ENCODE measurements at regions not wholly inside any gene's neighbourhood (a gene's known extent, or its start where the extent isn't known, plus 50 kb on each side); places are given as distances from the start of the nearest gene placed in this dataset.

- 0 out of 2 replicates have a peak, but pooled peaks cover 3% of the 10 kb centered on the region for H3K9me3 Mint-ChIP-seq
- no peaks in the 10 kb centered on the region for H3K36me3 Mint-ChIP-seq
- no peak for TF ChIP-seq ZNF532 (CRISPR knock-in tag; IDR thresholded peaks at IDR 0.05; ENCODE audit: borderline replicate concordance)
- TF ChIP-seq CREM (CRISPR knock-in tag; IDR thresholded peaks at IDR 0.05), result no peak
- TF ChIP-seq, protein P1, sequence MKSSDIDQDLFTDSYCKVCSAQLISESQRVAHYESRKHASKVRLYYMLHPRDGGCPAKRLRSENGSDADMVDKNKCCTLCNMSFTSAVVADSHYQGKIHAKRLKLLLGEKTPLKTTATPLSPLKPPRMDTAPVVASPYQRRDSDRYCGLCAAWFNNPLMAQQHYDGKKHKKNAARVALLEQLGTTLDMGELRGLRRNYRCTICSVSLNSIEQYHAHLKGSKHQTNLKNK (CRISPR knock-in tag; IDR thresholded peaks at IDR 0.05), result no peak
- TF ChIP-seq, protein P2, sequence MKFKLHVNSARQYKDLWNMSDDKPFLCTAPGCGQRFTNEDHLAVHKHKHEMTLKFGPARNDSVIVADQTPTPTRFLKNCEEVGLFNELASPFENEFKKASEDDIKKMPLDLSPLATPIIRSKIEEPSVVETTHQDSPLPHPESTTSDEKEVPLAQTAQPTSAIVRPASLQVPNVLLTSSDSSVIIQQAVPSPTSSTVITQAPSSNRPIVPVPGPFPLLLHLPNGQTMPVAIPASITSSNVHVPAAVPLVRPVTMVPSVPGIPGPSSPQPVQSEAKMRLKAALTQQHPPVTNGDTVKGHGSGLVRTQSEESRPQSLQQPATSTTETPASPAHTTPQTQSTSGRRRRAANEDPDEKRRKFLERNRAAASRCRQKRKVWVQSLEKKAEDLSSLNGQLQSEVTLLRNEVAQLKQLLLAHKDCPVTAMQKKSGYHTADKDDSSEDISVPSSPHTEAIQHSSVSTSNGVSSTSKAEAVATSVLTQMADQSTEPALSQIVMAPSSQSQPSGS (CRISPR knock-in tag; IDR thresholded peaks at IDR 0.05; ENCODE audit: borderline replicate concordance, low read depth), result no peak
- no peak for TF ChIP-seq TEAD1 (CRISPR knock-in tag; IDR thresholded peaks at IDR 0.05)
- TF ChIP-seq ZNF232 (CRISPR knock-in tag; IDR thresholded peaks at IDR 0.05), result no peak
- TF ChIP-seq, protein P3, sequence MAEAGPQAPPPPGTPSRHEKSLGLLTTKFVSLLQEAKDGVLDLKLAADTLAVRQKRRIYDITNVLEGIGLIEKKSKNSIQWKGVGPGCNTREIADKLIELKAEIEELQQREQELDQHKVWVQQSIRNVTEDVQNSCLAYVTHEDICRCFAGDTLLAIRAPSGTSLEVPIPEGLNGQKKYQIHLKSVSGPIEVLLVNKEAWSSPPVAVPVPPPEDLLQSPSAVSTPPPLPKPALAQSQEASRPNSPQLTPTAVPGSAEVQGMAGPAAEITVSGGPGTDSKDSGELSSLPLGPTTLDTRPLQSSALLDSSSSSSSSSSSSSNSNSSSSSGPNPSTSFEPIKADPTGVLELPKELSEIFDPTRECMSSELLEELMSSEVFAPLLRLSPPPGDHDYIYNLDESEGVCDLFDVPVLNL (CRISPR knock-in tag; IDR thresholded peaks at IDR 0.05; ENCODE audit: borderline replicate concordance, low read depth), result no peak
- TF ChIP-seq PRDM15 (CRISPR knock-in tag; IDR thresholded peaks at IDR 0.05), result no peak
- TF ChIP-seq, protein P4, sequence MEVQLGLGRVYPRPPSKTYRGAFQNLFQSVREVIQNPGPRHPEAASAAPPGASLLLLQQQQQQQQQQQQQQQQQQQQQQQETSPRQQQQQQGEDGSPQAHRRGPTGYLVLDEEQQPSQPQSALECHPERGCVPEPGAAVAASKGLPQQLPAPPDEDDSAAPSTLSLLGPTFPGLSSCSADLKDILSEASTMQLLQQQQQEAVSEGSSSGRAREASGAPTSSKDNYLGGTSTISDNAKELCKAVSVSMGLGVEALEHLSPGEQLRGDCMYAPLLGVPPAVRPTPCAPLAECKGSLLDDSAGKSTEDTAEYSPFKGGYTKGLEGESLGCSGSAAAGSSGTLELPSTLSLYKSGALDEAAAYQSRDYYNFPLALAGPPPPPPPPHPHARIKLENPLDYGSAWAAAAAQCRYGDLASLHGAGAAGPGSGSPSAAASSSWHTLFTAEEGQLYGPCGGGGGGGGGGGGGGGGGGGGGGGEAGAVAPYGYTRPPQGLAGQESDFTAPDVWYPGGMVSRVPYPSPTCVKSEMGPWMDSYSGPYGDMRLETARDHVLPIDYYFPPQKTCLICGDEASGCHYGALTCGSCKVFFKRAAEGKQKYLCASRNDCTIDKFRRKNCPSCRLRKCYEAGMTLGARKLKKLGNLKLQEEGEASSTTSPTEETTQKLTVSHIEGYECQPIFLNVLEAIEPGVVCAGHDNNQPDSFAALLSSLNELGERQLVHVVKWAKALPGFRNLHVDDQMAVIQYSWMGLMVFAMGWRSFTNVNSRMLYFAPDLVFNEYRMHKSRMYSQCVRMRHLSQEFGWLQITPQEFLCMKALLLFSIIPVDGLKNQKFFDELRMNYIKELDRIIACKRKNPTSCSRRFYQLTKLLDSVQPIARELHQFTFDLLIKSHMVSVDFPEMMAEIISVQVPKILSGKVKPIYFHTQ (CRISPR knock-in tag; IDR thresholded peaks at IDR 0.05), result no peak
- H3K27me3 Mint-ChIP-seq (ENCODE audit: low read depth), result no peaks in the 10 kb centered on the region
- ATAC-seq (no peak), DNase-seq (ENCODE audit: low spot score) (no peak)
- no peak overlapping the region for H3K27ac Mint-ChIP-seq
- ChIA-PET POLR2A (no interaction called here), CTCF (no interaction called here)
- H3K4me3 Mint-ChIP-seq, result no peak overlapping the region
- peaks cover 11% of the 10 kb centered on the region for H3K4me1 Mint-ChIP-seq
Measured at GRCh38 chr3:94965867-94966475, 903.1 kb downstream of the NSUN3 start.

Measured in WTC11 (cell line).